ENCODE measurements at regions not wholly inside any gene's neighbourhood (a gene's known extent, or its start where the extent isn't known, plus 50 kb on each side); places are given as distances from the start of the nearest gene placed in this dataset.

GRCh38 chr5:30849931-30850710 is 343.4 kb upstream of the CDH6 start:
- Mint-ChIP-seq H3K9me3 (peaks cover 0 to 9% (median 2%) of the 10 kb centered on the region in 8 donors), H3K4me1 (no peaks in the 10 kb centered on the region), H3K27ac (no peak overlapping the region), H3K4me3 (no peak overlapping the region), H3K36me3 (no peaks in the 10 kb centered on the region), H3K27me3 (no peaks in the 10 kb centered on the region)
- Histone ChIP-seq H3K36me3 (ENCODE audit: insufficient read depth, low read length) (no peaks in the 10 kb centered on the region), H3K27ac (ENCODE audit: low read depth, low read length) (no peak overlapping the region), H3K4me3 (ENCODE audit: low read length in 2 of 2) (no peak overlapping the region), H3K9me3 (ENCODE audit: control insufficient read depth in 1 of 2, low read length in 2 of 2) (no peaks in the 10 kb centered on the region), H3K4me1 (ENCODE audit: insufficient read depth, low read length) (no peaks in the 10 kb centered on the region), H3K27me3 (ENCODE audit: insufficient read depth, low read length) (no peaks in the 10 kb centered on the region)
- intact Hi-C loops (cut with micrococcal nuclease), result no loop called here
- POLR2A ChIA-PET (ENCODE audit: partially characterized antibody), result no interaction called here
- CTCF ChIA-PET (ENCODE audit: partially characterized antibody), result interaction anchor here (1.3 kb wide), 1 partner anchor 12 kb away, joined by 3 read pairs; no protein-coding TSS in a partner anchor
- no peak for DNase-seq

DNA sequence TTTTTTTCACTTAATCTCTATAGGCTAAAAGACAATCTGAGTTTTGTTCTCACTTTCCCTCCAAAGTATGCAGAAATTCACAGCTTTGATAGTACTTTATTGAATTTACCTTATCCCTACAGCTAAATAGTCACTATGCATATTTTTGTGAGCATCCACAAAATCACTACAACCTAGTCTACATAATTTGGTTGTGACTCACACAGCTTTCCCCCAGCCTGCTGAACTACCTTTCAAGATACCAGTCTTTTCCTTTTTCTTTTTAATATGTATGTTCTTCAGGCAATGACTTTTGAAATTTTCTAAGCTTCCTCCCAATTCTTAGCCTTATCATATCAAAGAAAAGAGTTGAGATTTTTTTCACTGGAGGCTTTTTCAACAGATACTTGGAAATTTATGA is 347.3 kb upstream of the CDH6 start:
- intact Hi-C loops (cut with micrococcal nuclease), result no loop called here
- Mint-ChIP-seq H3K4me3 (no peak overlapping the region), H3K36me3 (no peaks in the 10 kb centered on the region), H3K9me3 (peaks cover 0 to 12% (median 3%) of the 10 kb centered on the region in 8 donors), H3K27me3 (no peaks in the 10 kb centered on the region), H3K4me1 (no peaks in the 10 kb centered on the region), H3K27ac (no peak overlapping the region)
- POLR2A ChIA-PET (ENCODE audit: partially characterized antibody), result no interaction called here
- no peak overlapping the region for H3K27ac ChIP-seq (ENCODE audit: low read depth, low read length)
- no peaks in the 10 kb centered on the region for H3K9me3 ChIP-seq (ENCODE audit: control insufficient read depth in 1 of 2, low read length in 2 of 2)
- no peaks in the 10 kb centered on the region for H3K27me3 ChIP-seq (ENCODE audit: insufficient read depth, low read length)
- H3K36me3 ChIP-seq (ENCODE audit: insufficient read depth, low read length), result no peaks in the 10 kb centered on the region
- H3K4me1 ChIP-seq (ENCODE audit: insufficient read depth, low read length), result no peaks in the 10 kb centered on the region
- no peak overlapping the region for H3K4me3 ChIP-seq (ENCODE audit: low read length in 2 of 2)
- DNase-seq, result no peak
- CTCF ChIA-PET (ENCODE audit: partially characterized antibody), result no interaction called here

GRCh38 chr5:30845194-30845593 is 348.3 kb upstream of the CDH6 start:
- no peak for DNase-seq
- ChIA-PET POLR2A (ENCODE audit: partially characterized antibody) (no interaction called here), CTCF (ENCODE audit: partially characterized antibody) (no interaction called here)
- no peaks in the 10 kb centered on the region for H3K36me3 Mint-ChIP-seq
- H3K9me3 Mint-ChIP-seq, result peaks cover 0 to 18% (median 4%) of the 10 kb centered on the region in 8 donors
- Histone ChIP-seq H3K36me3 (ENCODE audit: insufficient read depth, low read length) (no peaks in the 10 kb centered on the region), H3K27me3 (ENCODE audit: insufficient read depth, low read length) (no peaks in the 10 kb centered on the region), H3K9me3 (ENCODE audit: control insufficient read depth in 1 of 2, low read length in 2 of 2) (no peaks in the 10 kb centered on the region), H3K4me1 (ENCODE audit: insufficient read depth, low read length) (no peaks in the 10 kb centered on the region), H3K27ac (ENCODE audit: low read depth, low read length) (no peak overlapping the region), H3K4me3 (ENCODE audit: low read length in 2 of 2) (no peak overlapping the region)
- no peaks in the 10 kb centered on the region for H3K4me1 Mint-ChIP-seq
- H3K27me3 Mint-ChIP-seq, result no peaks in the 10 kb centered on the region
- H3K27ac Mint-ChIP-seq, result no peak overlapping the region
- H3K4me3 Mint-ChIP-seq, result no peak overlapping the region
- intact Hi-C loops (cut with micrococcal nuclease), result no loop called here

GRCh38 chr5:30843541-30843940 is 349.9 kb upstream of the CDH6 start:
- Histone ChIP-seq H3K4me1 (ENCODE audit: insufficient read depth, low read length) (no peaks in the 10 kb centered on the region), H3K9me3 (ENCODE audit: control insufficient read depth in 1 of 2, low read length in 2 of 2) (no peaks in the 10 kb centered on the region), H3K27me3 (ENCODE audit: insufficient read depth, low read length) (no peaks in the 10 kb centered on the region), H3K27ac (ENCODE audit: low read depth, low read length) (no peak overlapping the region), H3K36me3 (ENCODE audit: insufficient read depth, low read length) (no peaks in the 10 kb centered on the region), H3K4me3 (ENCODE audit: low read length in 2 of 2) (no peak overlapping the region)
- Mint-ChIP-seq H3K27ac (no peak overlapping the region), H3K9me3 (peaks cover 0 to 14% (median 4%) of the 10 kb centered on the region in 8 donors), H3K4me1 (no peaks in the 10 kb centered on the region), H3K4me3 (no peak overlapping the region), H3K36me3 (no peaks in the 10 kb centered on the region), H3K27me3 (no peaks in the 10 kb centered on the region)
- DNase-seq, result no peak
- intact Hi-C loops (cut with micrococcal nuclease), result no loop called here
- CTCF ChIA-PET (ENCODE audit: partially characterized antibody), result no interaction called here
- POLR2A ChIA-PET (ENCODE audit: partially characterized antibody), result no interaction called here

- POLR2A ChIA-PET (ENCODE audit: partially characterized antibody), result no interaction called here
- no peaks in the 10 kb centered on the region for H3K27me3 Mint-ChIP-seq
- H3K27me3 ChIP-seq (ENCODE audit: insufficient read depth, low read length), result no peaks in the 10 kb centered on the region
- CTCF ChIA-PET (ENCODE audit: partially characterized antibody), result no interaction called here
- no peak for DNase-seq
- H3K9me3 ChIP-seq (ENCODE audit: control insufficient read depth in 1 of 2, low read length in 2 of 2), result no peaks in the 10 kb centered on the region
- no peaks in the 10 kb centered on the region for H3K36me3 ChIP-seq (ENCODE audit: insufficient read depth, low read length)
- intact Hi-C loops (cut with micrococcal nuclease), result no loop called here
- H3K27ac Mint-ChIP-seq, result no peak overlapping the region
- no peak overlapping the region for H3K27ac ChIP-seq (ENCODE audit: low read depth, low read length)
- H3K4me3 Mint-ChIP-seq, result no peak overlapping the region
- H3K4me1 Mint-ChIP-seq, result no peaks in the 10 kb centered on the region
- no peaks in the 10 kb centered on the region for H3K4me1 ChIP-seq (ENCODE audit: insufficient read depth, low read length)
- no peak overlapping the region for H3K4me3 ChIP-seq (ENCODE audit: low read length in 2 of 2)
- no peaks in the 10 kb centered on the region for H3K36me3 Mint-ChIP-seq
- H3K9me3 Mint-ChIP-seq, result peaks cover 5 to 15% (median 7%) of the 10 kb centered on the region in 8 donors
Measured at GRCh38 chr5:30839956-30840355, 353.5 kb upstream of the CDH6 start.

DNA sequence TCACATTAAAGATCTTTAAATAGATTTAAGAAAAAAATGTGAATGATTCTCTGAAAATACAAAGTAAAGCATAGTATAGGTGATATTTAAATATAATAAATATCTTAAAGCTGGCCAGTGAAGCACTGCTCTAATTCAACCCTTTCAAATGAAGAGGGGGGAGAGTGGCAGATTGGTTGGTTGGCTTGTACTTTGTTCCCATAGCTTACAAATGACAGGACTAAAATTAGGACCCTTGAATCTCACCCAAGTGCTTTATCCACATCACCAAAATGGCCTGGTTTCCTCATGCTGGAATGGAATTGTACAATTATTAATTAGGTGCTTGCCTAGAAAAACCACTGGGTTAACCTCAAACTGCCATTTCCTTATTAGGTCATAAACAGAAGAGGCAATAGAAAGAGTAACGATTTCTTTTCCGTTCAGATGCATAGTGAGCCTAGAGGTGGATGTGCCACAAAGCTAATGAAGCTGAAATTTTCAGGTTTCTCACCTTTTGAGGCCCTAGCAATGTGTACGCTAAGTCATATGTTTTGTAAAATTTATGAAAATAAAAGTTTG is 354.5 kb upstream of the CDH6 start:
- no peaks in the 10 kb centered on the region for H3K36me3 ChIP-seq (ENCODE audit: insufficient read depth, low read length)
- H3K9me3 ChIP-seq (ENCODE audit: control insufficient read depth in 1 of 2, low read length in 2 of 2), result no peaks in the 10 kb centered on the region
- Mint-ChIP-seq H3K4me3 (no peak overlapping the region), H3K27ac (no peak overlapping the region), H3K9me3 (peaks cover 5 to 16% (median 10%) of the 10 kb centered on the region in 8 donors), H3K27me3 (no peaks in the 10 kb centered on the region), H3K36me3 (no peaks in the 10 kb centered on the region), H3K4me1 (no peaks in the 10 kb centered on the region)
- H3K27me3 ChIP-seq (ENCODE audit: insufficient read depth, low read length), result no peaks in the 10 kb centered on the region
- ChIA-PET CTCF (ENCODE audit: partially characterized antibody) (no interaction called here), POLR2A (ENCODE audit: partially characterized antibody) (no interaction called here)
- intact Hi-C loops (cut with micrococcal nuclease), result no loop called here
- no peaks in the 10 kb centered on the region for H3K4me1 ChIP-seq (ENCODE audit: insufficient read depth, low read length)
- no peak for DNase-seq
- no peak overlapping the region for H3K4me3 ChIP-seq (ENCODE audit: low read length in 2 of 2)
- no peak overlapping the region for H3K27ac ChIP-seq (ENCODE audit: low read depth, low read length)

- no peaks in the 10 kb centered on the region for H3K4me1 Mint-ChIP-seq
- intact Hi-C loops (cut with micrococcal nuclease), result no loop called here
- POLR2A ChIA-PET (ENCODE audit: partially characterized antibody), result no interaction called here
Measured at GRCh38 chr5:30832519-30832918, 361.0 kb upstream of the CDH6 start.

More at GRCh38 chr5:30832519-30832918, 361.0 kb upstream of the CDH6 start:
- Mint-ChIP-seq H3K4me3 (no peak overlapping the region), H3K36me3 (no peaks in the 10 kb centered on the region), H3K9me3 (peaks cover 0 to 29% (median 8%) of the 10 kb centered on the region in 8 donors), H3K27ac (no peak overlapping the region), H3K27me3 (no peaks in the 10 kb centered on the region)
- H3K27me3 ChIP-seq (ENCODE audit: insufficient read depth, low read length), result no peaks in the 10 kb centered on the region
- no peak overlapping the region for H3K4me3 ChIP-seq (ENCODE audit: low read length in 2 of 2)
- H3K36me3 ChIP-seq (ENCODE audit: insufficient read depth, low read length), result no peaks in the 10 kb centered on the region
- no peak overlapping the region for H3K27ac ChIP-seq (ENCODE audit: low read depth, low read length)
- H3K4me1 ChIP-seq (ENCODE audit: insufficient read depth, low read length), result no peaks in the 10 kb centered on the region
- CTCF ChIA-PET (ENCODE audit: partially characterized antibody), result no interaction called here
- no peak for DNase-seq
- H3K9me3 ChIP-seq (ENCODE audit: control insufficient read depth in 1 of 2, low read length in 2 of 2), result no peaks in the 10 kb centered on the region

Measured in CD4-positive, alpha-beta memory T cell (primary cell).